Endothelial cell of hepatic sinusoid (primary cell): ENCODE measurements at regions not wholly inside any gene's neighbourhood (a gene's known extent, or its start where the extent isn't known, plus 50 kb on each side); places are given as distances from the start of the nearest gene placed in this dataset.

Experiments used
- in situ Hi-C: cut with HindIII; loops from 2 replicates; pipeline ENCODE4 v1.10.0; 2017; ENCODE audit warnings: low sequenced_read_pairs

DNA sequence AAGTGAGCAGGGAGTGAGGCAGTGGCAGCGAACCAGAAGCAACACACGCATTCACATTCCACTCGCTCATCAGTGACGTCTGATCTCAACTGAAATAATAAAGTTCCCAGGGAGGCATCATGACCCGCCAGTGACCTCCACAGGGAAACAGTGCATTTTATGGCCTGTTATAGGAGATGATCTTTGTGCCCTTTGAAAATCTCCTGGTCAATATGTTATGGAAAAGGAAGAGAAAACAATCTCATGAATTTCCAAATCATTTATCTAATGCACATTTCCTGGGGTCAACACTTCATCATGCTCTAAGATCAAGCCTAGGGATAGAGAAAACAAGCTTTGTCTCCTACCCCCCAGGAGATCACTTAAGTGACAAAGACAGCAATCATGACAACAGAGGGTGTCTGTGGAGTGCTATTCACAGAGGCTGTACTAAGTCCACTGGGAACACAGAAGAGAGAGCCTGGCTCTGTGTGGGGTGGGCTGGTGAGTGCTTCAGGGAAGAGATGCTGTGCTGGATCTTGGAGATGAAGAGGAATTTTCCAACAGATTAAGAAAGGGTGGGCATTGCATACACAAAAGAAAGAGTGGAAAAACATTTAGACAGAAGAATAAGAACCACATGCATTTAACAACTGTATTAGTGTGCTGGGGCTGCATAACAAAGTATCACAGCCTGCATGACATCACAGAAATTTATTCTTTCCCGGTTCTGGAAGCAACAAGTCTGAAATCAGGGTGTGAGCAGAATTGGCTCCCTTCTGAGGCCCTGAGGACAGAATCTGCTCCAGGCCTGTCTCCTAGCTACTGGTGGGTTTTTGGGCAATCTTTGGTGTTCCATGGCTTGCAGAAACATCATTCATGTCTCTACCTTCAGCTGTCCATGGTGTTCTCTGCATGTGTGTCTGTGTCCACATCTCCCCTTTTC lies 613.9 kb upstream of the IGFBP3 start:
- in situ Hi-C loops, result loop anchor here (5.0 kb wide), 1 partner anchor 58 kb away; no protein-coding TSS in a partner anchor

DNA sequence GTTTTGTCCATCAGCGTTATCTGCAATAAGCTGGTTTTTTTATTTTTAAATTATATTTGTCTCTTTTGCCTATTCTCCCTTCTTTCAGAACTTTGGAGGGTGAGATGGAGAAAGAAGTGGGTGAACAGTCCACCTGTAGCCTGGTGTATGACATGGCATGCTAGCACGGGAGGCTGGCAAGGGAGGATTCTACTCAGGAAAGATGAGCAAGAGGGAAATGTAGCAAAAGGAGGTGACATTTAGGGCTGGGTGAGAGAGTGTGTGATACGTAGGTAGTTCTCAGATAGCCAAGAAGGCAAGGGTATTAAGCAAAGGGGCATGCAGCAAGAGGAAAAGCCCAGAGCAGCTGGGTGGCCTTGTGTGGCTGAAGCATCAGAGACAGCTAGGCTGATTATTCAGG lies 612.9 kb upstream of the IGFBP3 start:
- in situ Hi-C loops, result loop anchor here (5.0 kb wide), 1 partner anchor 57 kb away; no protein-coding TSS in a partner anchor

DNA sequence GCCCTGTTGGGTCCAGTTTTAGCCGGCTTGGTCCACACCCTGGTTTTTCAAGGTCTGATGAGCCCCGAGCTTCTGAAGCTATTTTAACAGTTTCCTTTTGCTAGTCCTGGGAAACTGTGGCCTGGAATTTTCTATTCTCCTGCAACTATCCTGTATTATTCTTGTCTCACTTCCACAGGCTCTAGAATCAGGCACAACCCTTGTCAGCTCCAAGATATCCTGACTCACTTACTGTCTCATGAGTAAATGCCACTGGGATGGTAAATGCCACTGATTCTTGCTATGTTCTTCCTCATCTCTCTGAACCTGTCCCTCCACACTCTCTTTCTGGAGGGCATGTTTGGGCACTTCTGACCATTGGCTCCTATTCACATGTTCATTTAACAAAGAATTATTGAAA lies 611.5 kb upstream of the IGFBP3 start:
- in situ Hi-C loops, result loop anchor here (5.0 kb wide), 1 partner anchor 55 kb away; no protein-coding TSS in a partner anchor

DNA sequence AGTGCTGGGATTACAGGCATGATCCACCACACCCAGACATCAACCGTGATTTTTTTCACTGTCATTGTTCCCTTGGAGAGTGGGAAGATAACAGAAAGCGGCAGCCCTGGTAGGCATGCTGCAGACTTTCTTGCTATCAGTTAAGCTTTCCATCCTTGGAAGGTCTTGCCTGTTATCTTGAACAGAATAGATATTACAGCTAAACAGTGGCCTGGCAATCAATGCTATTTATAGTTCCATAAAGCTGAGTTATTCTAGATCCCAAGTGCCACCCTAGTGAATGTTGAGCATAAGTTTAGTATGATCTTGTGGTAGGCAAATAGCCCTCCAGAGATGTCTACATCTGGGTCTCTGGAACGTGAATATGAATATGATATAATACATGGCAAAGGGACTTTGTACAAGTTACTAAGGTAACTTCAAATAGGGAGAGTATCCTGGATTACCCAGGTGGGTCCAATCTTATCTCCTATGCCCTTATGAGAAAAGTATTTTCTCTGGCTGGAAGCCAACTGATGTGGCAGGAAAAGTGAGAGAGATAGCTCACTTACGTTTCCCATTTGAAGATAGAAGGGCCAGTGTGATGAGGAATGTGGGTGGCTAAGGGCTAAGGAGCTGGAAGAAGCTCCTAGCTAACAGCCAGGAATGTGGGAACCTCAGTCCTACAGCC lies 609.1 kb upstream of the IGFBP3 start:
- in situ Hi-C loops, result loop anchor here (5.0 kb wide), 1 partner anchor 53 kb away; no protein-coding TSS in a partner anchor

DNA sequence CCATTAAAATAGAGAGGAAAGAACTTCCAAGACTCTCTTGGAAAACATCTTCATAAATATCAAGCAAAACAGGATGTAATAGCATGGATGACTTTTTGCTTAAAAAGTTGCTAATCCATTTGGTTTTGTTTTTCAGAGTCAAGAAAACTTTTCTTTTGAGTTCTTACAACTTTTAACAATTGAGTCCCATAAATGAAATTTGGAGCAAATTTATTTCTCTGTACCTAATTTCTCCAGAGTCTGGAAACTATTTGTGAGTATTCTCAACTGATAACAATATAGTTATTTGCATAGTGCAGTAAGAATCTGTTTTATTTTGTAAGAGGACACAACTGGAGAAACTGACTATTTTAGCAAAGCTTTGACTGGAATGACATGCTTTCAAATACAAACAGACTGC lies 606.3 kb upstream of the IGFBP3 start:
- in situ Hi-C loops, result no loop called here

DNA sequence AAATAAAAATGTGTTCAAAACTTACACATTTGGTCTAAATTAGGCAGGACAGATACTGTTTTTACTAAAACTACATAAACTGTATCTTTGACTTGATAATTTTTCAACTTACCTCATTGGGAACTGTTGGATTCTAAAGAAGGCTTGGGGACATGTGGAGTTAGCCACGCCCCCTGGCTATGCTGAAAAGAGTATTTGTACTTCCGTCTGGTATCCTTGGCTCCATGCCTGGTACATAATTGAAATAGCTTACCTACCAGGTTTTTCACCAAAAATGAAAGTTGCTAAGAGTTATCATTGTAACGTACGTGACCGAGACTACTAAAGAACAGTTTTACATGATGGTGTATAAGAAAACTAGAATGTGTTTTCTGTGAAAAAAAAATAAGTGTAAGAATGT lies 604.8 kb upstream of the IGFBP3 start:
- in situ Hi-C loops, result no loop called here

DNA sequence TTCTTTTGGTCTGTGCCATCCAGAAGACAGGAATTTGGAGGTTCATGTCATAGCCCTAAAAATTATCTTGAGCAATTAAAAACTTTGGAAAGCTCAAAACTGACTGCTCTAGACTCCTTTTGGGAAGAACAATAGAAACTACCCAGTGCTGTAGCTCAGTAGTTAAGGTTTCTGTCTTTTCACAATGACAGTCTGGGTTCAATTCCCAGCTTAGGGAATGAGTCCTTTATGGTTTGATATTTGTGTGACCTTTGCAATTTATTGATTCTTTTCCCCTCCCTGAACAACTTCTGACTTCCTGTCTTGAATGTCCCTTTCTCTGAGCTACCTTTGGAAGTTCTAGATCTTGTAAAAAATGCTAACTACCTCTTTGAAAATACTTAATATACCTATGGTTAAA lies 603.3 kb upstream of the IGFBP3 start:
- in situ Hi-C loops, result no loop called here

DNA sequence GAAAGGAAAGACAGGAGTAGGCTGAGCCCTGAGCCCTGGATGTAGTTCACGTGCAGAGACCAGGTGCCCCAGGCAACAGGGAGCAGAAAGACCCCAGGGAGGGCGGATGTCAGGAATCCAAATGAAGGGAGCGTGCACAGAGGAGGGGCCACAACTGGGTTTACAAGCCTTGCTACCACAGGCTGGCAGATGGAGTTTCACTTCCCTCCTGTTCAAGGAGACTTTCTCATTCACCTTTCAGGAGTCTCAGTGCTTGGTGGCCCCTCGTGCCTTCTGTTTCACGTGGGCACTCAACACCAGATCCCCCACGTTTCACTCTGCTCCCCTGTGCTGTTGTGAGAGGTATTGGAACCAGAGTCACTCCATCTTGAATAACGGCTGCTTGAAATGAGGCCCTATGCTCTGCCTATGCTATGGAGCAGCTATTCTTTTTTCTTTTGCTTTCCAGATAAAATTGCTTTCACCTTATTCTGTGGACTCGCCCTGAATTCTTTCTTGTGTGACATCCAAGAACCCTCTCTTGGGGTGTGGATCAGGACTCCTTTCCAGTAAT lies 601.4 kb upstream of the IGFBP3 start:
- in situ Hi-C loops, result no loop called here

DNA sequence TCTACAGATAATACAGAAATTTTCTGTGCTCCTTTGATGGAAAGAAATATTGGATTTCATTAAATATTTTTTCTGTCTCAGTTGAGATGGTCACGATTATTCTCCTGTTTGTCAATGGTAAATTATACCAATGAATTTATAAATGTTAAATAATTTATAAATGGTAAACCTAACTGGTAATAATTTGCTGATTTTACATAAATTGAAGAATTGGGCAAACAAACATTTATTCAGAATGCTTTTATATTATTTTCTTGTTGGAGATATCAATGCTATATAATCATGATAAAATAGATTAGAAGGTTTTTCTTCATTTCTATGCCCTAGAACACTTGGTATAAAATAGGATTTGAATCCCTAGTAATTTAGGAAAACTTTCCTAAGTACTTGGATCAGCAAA lies 597.6 kb upstream of the IGFBP3 start:
- in situ Hi-C loops, result no loop called here

DNA sequence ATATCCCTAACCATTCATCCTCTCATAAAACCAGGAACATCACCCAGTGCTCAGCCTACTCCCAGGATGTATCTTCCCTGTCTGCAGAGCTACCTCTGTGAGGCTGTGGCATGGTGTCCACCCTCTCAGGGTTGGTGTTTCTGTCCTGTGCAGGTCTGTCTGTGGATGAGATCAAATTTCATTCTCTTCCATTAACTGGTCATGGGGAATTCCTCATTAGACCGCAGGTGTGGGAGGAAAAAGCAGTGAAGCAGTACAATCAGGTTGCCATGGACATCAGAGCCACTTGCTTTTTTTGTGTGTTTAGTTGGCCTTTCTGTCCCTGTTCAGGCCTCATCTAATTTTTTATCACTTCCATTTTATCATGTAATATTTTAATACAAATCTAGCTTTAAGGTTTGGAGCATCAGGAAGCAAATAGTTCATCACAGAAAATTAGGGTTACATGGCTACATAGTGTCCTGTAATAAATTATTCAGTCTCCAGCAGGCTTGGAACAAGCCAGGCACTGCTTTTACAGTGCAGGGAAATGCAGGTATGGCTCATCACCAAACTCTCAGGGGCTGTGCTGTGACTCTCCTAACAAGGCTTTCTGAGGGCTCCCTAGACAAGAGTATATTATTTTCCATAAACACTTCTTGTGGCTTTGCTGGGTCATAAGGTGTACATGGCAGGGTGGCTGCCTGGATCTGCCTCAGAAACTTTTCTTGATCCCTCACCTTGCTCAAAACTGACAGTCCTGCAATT lies 594.9 kb upstream of the IGFBP3 start:
- in situ Hi-C loops, result no loop called here

DNA sequence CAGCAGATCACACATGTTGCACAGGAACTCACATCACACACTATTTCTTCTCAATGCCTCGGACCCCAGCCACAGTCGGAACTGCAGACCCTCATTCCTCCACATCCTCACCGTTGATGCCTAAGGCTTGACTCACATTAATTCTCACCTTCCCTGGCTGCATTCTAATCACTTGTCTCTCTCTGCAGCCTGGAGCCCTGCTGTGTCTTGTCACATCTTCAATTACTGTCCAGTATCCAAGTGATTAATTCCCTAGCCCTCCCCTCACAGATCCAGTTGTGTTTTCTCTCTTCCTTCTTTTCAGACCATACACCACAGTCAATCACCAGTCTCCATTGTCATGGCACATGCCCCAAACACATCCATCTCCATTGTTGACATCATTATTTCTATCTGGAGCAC lies 592.4 kb upstream of the IGFBP3 start:
- in situ Hi-C loops, result no loop called here

DNA sequence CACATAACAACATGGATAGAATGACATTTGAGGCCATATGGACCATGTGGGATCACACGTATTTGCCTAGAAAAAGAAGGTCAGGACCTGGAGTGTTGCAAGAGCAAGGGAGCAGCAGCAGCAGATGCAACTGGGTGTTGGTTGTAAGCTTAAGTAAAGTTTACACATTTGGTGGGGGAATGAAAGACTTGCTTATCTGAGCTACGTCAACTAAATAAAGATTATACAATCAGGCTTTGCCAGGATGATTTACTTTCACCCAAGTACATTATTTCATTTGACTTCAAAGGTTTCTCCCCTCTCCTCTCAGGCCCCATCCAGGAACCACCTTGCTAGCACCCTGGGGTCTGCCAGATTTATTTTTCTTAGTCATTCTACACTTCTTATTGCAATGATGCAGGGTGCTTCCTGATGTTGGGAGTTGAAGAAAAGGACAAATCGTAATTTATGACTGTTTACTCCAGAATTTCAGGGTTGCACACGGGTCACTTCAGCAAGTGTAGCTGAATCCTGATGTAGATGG lies 591.9 kb upstream of the IGFBP3 start:
- in situ Hi-C loops, result no loop called here

DNA sequence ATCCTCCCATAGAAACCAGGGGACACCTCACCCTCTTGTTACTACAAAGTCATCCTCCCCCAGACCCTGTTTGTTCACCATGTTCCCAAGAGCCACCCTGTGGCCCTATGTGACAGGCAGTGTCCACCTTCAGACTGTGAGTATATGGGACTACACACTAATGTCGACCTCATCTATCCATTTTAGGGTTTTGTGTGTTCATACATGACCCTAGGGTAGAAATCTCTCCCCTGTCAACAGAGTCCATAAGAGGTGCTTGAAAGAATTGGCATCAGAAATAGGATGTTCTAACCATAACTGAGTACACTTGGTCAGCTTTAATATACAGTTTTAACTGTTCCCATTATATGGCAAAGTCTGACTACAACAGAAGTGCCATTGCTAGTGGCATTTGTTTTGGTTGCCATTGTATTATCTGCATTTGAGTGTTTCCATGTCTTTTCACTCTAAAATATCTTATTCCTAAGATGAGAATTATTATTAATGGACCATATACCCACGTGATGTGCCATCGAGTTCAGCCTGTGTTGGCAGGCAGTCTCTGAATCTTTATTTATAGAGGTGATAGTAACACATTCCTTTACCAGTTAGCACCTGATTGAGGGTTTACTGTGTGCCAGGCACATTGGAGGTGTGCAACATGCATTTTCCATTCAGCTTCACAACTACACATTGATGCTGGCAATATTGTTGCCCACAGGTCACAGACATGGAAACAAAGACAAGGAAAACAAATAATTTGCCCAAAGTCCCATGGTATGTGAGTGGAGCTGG lies 590.6 kb upstream of the IGFBP3 start:
- in situ Hi-C loops, result no loop called here

DNA sequence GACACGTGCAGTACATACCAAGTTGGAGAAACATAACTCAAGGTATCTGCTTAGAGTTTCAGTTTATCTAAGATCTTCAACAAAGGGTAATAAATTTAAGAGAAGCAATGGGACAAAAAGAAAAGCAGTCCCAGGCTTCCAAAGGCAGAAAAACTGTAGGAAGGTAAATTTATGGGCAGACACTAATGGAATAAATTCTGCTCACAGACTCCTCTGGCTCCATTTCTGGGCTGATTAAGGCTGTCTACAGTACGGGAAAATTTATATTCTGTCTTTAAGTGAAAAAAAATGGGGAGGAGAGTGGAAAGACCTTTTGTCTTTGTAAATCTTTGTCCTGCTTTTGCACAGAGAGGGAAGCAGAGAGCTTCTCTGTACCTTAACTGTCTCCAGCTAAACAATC lies 587.5 kb upstream of the IGFBP3 start:
- in situ Hi-C loops, result no loop called here

DNA sequence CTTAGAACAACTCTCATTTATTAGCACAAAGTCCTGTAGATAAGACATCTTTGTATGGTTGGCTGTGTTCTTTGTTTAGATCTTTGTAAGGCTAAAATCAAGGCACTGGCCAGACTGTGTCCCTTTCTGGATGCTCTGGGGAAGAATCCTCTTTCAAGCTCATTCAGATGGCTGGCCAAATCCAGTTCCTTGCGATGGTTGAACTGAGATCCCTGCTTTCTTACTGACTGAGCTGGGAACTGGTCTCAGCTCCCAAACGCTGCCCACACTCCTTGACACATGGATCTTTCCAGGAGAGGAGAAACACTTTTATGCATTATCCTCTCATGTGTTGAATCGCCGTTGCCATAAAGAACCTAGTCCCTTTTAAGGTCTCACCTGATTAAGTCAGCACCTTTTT lies 586.5 kb upstream of the IGFBP3 start:
- in situ Hi-C loops, result no loop called here

DNA sequence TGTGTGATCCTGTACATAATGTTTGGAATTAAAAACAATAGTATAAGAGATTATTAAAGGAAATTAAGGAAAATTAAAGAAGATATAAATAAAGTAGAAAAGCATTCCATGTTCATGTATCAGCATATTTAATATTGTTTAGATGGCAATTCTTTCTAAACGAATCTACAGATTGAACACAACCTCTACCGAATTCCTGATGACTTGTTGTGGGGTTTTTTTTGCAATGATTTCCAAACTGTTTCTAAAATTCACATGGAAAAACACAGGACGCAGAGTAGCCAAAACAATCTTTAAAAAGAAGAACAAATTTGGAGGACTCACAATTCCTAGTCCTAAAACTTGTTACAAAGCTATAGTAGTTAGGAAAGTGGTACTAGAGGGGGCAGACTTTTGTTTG lies 573.4 kb upstream of the IGFBP3 start:
- in situ Hi-C loops, result no loop called here

DNA sequence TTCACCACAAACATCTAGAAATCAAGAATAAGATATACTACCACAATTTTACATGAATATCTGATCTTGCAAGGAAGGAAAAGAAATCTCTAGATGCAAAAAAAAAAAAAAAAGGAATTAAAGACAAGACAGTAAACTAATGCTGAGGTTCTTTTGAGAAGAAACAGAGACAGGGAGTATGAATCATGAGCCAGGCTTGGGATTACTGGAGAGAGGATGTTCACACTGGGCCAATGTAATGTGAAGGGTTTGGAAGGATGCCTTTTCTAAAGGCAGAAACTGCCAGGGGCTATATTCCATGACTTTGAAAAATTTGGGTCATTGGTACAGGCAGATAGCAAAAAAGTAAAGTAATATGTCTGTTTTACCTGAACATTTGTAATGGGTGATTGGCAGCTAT lies 573.0 kb upstream of the IGFBP3 start:
- in situ Hi-C loops, result no loop called here

DNA sequence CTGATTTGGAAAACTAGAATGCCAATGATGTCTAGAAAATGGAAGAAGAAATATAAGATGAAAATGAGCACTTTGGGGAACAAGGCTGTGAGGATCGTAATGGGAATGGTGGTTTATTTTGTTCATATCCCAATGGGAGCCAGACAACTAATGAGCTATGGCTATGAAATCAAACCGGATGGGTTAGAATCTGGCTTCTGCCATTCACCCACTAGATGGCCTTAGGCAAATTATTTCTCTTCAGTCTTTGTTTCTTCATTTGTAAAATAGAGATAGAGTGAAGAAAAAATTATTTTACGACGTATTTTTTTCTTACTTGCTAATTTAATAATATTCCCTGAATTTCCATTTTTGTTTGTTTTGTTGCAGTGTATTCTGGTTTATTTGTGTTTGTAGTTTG lies 572.1 kb upstream of the IGFBP3 start:
- in situ Hi-C loops, result no loop called here

DNA sequence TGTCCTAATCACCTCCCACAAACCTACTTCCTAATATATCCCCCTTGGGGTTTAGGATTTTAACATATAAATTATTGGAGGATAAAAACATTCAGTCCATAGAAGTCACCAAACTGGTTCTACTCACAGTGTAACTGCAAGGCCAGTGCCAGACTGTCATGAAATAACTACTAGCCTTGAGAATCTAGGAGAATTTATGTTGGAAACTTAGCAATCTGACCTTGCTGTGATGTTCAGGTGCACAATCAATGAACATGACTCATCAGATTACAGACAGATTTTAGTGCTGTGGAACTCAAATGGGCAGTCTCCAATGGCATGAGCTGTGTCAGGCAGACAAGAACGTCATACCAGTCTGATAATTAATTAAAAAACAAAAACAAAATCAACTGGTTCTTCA lies 571.4 kb upstream of the IGFBP3 start:
- in situ Hi-C loops, result no loop called here

DNA sequence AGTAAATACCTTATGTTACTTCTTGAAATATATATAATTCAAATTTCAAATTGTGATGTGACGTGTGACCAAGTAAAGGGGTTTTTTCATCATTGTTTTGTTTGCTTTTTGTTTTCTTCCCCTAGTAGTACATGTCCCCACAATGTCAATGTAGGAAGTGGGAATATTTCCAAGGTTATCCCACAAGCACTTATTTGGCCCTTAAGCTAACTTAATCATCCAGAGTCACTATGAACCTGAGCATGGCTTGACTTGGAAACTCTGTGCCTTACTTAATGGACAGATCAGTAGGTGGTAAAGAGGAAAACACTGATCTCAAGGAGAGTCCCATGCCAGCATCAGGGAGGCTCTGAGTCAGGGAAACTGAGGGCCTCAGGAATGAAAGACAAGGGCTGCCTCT lies 569.3 kb upstream of the IGFBP3 start:
- in situ Hi-C loops, result no loop called here
